ENCODE measurements at regions not wholly inside any gene's neighbourhood (a gene's known extent, or its start where the extent isn't known, plus 50 kb on each side); places are given as distances from the start of the nearest gene placed in this dataset.
"Not testable (repeated sequence)": the region's sequence is repeated elsewhere in the genome, so short reads cannot be mapped to it uniquely, and the experiment has no call there.

DNA sequence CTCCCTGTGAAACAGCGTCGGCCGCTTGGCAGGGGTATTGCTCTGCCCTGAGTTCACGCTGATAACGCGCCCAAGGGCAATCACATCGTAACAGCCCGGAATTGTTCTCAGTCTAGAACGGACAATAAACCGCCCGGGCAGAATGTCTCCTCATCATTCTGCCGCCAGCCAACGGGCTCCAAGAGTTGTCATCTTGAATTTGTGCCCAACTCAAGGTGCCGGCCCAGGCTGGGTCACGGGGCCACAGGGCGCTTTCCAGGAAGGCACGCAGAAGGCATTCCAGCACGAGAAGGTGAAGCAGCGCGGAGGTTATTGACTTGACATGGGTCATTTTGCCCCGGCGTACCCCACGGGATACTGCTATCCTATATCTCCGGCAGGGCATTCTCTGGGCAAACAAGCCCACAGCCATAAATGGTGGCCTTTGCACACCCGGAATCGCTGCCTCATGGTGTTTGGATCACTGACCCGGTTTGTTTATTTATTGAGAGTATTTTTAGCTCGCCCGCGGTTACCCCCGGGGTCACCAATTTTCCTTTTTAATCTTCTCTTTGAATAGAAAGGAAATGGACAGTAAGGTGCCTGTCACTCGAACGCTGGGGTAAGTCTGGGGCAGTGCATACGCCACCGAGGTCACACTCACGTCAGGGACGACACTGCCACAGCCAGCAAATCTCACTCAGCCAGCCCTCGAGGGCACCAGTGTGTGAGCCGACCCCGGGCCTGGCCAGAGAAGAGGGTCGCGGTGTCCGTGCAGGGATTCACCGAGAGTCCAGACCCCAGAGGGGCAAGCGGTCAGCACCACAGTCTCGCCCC lies 72.4 kb upstream of the FGF3 start:
- ATAC-seq (replicated peaks) (no peak), DNase-seq (no peak)
- peaks cover 45 to 78% of the 10 kb centered on the region in 2 donors for H3K27me3 Mint-ChIP-seq
- H3K4me3 Mint-ChIP-seq = no peak overlapping the region
- no peak overlapping the region for H3K27ac Mint-ChIP-seq
- peaks cover 4 to 7% of the 10 kb centered on the region in 2 donors for H3K4me1 Mint-ChIP-seq (ENCODE audit: low read depth in 2 of 2)
- no peaks in the 10 kb centered on the region for H3K9me3 Mint-ChIP-seq
- H3K36me3 Mint-ChIP-seq (ENCODE audit: insufficient read depth) = no peaks in the 10 kb centered on the region

DNA sequence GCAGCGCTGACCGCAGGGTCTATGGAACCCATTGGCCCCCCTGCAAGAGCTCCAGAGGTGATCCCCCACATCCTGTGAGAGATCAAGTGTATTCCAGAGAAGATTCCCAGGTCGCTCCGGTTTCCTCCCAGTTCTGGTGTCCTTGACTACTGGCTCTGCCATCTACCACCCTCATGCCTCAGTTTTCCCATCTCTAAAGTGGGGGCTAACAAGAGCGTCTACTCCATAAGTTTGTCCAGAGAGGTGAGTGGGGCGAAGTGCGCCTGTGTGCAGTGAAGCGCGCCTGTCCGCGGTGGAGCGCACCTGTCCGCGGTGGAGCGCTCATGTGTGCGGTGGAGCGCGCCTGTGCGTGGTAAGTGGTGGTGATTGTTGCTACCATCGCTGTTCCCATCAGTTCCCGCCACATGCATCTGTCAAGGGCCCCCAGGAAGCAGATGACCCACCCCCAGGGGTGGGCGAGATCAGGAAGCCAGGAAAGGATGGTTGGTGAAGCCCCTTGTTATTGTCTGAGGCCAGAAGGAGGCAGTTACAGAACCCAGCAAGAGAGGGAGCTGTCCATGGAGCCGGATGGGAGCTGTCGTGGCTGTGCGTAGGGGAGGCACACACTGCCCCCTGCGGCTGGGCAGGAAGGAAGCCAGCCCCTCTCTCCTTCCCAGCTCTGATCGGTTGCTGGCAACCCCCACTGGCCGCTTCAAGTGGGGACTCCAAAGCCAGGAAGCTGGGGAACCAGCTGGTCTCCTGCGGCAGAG lies 73.2 kb upstream of the FGF3 start:
- ATAC-seq (replicated peaks) = no peak
- H3K27ac Mint-ChIP-seq = no peak overlapping the region

DNA sequence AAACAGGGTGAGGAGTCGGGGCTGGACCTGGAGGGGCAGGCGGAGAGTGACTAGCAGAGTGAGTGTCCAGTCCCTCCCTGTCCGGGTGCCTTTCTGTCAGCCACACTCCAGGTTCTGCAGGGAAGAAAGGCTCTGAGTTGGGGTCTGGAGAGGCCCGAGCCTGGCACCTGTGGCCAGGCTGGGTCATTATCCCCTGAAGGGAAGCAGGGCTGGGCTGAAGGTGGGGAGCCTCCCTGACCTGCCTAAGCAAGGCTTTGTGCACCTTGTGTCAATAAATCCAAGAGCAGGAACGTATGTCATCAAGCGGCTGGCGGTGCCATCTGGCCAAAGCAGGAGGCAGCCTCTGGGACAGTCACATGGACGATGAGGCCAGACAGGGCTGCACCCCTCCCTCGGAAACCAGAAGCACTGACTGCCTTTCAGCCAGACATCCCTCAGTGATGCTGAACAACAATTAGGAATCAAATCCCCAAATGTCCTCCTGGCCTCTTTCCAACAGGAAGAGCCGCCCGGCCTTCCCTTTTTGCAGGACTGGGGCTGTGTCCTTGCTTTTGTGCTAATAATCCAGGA lies 73.9 kb upstream of the FGF3 start:
- H3K27ac Mint-ChIP-seq = no peak overlapping the region
- no peak overlapping the region for H3K4me3 Mint-ChIP-seq
- H3K9me3 Mint-ChIP-seq = no peaks in the 10 kb centered on the region
- ATAC-seq (replicated peaks) (no peak), DNase-seq (no peak)
- no peaks in the 10 kb centered on the region for H3K36me3 Mint-ChIP-seq (ENCODE audit: insufficient read depth)
- H3K27me3 Mint-ChIP-seq = peaks cover 51 to 86% of the 10 kb centered on the region in 2 donors
- peaks cover 4 to 5% of the 10 kb centered on the region in 2 donors for H3K4me1 Mint-ChIP-seq (ENCODE audit: low read depth in 2 of 2)

More for the DNA sequence above, 73.2 kb upstream of the FGF3 start:
- no peak overlapping the region for H3K4me3 Mint-ChIP-seq
- peaks cover 4 to 7% of the 10 kb centered on the region in 2 donors for H3K4me1 Mint-ChIP-seq (ENCODE audit: low read depth in 2 of 2)
- no peak for DNase-seq
- no peaks in the 10 kb centered on the region for H3K36me3 Mint-ChIP-seq (ENCODE audit: insufficient read depth)
- H3K9me3 Mint-ChIP-seq = no peaks in the 10 kb centered on the region
- peaks cover 45 to 84% of the 10 kb centered on the region in 2 donors for H3K27me3 Mint-ChIP-seq

DNA sequence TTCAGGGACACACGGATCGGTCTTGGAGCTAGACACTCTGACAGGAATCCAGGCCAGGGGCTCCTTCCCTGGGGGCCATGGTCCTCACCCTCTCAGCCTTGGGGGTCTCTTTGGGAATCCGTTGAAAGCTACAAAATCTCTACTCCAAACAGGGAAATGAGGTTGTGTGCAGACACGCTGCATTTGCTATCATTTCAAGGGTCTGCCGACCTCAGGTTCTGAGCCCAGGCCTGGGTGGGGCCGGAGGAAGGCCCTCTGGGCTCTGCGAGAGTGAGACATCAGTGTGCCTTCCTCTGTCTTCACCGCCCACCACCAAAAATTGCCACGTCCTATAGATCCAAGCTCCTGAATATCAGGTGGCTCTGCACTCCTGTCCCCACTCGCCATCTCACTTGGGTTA lies 74.4 kb upstream of the FGF3 start:
- no peak for ATAC-seq (replicated peaks)
- peaks cover 0 to 2% of the 10 kb centered on the region in 2 donors for H3K4me1 Mint-ChIP-seq (ENCODE audit: low read depth in 2 of 2)
- no peak overlapping the region for H3K4me3 Mint-ChIP-seq
- H3K36me3 Mint-ChIP-seq (ENCODE audit: insufficient read depth) = no peaks in the 10 kb centered on the region
- H3K27me3 Mint-ChIP-seq = peaks cover 52 to 80% of the 10 kb centered on the region in 2 donors
- no peak overlapping the region for H3K27ac Mint-ChIP-seq
- DNase-seq = no peak
- H3K9me3 Mint-ChIP-seq = no peaks in the 10 kb centered on the region

DNA sequence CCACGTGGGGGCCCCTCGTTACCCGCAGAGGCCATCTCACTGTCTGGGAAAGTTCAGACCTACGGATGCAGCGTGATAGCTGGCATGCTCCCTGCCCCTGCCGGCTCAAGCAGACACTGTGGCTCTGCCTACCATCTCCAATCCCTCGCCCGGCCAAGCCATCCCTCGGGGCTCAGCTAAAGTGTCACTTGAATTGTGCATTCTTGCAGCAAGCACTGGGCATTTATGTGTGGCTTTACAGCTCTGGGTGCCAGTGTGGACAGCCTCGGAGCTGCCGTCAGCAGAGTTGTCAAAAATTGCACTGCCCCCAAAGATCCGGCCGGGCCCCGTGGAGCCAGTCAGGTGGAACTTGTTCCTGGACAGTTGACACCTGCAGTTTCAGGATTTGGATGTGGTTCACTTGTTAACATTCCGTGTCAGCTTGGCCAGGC lies 75.0 kb upstream of the FGF3 start:
- no peak overlapping the region for H3K27ac Mint-ChIP-seq
- ATAC-seq (replicated peaks) = no peak
- no peak for DNase-seq
- H3K27me3 Mint-ChIP-seq = peaks cover 58 to 78% of the 10 kb centered on the region in 2 donors
- H3K9me3 Mint-ChIP-seq = no peaks in the 10 kb centered on the region
- H3K4me1 Mint-ChIP-seq (ENCODE audit: low read depth in 2 of 2) = peaks cover 0 to 2% of the 10 kb centered on the region in 2 donors
- no peaks in the 10 kb centered on the region for H3K36me3 Mint-ChIP-seq (ENCODE audit: insufficient read depth)
- no peak overlapping the region for H3K4me3 Mint-ChIP-seq

DNA sequence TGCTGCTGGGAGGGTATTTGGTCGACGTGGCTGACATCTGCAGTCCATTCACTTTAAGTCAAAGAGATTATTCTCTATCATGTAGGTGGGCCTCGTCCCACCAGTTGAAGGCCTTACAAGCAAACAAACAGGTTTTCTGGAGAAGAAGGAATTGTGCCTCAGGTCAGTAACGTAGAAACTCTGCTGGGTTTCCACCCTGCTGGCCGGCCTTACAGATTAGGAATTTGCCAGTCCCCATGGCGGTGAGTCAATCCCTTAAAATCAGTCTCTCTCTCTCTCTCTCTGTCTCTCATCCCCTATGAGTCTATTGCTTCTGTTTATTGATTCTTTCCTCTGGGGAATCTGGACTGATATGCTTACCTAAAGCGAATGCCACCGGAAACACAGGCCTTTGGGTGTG lies 75.4 kb upstream of the FGF3 start:
- Mint-ChIP-seq H3K27ac (no peak overlapping the region), H3K27me3 (peaks cover 62 to 78% of the 10 kb centered on the region in 2 donors), H3K4me3 (no peak overlapping the region), H3K9me3 (no peaks in the 10 kb centered on the region), H3K4me1 (ENCODE audit: low read depth in 2 of 2) (peaks cover 0 to 2% of the 10 kb centered on the region in 2 donors), H3K36me3 (ENCODE audit: insufficient read depth) (no peaks in the 10 kb centered on the region)
- DNase-seq = no peak
- ATAC-seq (replicated peaks) = no peak

DNA sequence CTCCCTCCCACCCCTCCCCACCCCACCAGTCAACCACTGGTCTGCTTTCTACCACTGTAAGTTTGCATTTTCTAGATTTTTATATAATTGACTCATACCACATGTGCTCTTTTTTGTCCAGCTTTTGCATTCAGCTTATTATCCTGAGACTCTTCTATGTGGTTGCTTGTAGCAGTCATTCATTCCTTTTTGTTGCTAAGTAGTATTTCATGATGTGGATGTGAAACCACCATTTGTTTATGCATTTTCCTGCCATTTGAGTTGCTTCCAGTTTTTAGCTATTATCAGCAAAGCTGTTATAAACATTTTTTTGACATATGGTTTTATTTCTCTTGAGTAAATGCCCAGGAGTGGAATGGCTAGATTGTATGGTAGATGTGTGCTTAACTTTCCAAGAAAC lies 77.0 kb upstream of the FGF3 start:
- H3K36me3 Mint-ChIP-seq (ENCODE audit: insufficient read depth) = no peaks in the 10 kb centered on the region
- H3K27me3 Mint-ChIP-seq = peaks cover 59 to 63% of the 10 kb centered on the region in 2 donors
- no peak for DNase-seq
- ATAC-seq (replicated peaks) = no peak
- H3K4me1 Mint-ChIP-seq (ENCODE audit: low read depth in 2 of 2) = no peaks in the 10 kb centered on the region
- H3K4me3 Mint-ChIP-seq = no peak overlapping the region
- H3K9me3 Mint-ChIP-seq = no peaks in the 10 kb centered on the region
- no peak overlapping the region for H3K27ac Mint-ChIP-seq

DNA sequence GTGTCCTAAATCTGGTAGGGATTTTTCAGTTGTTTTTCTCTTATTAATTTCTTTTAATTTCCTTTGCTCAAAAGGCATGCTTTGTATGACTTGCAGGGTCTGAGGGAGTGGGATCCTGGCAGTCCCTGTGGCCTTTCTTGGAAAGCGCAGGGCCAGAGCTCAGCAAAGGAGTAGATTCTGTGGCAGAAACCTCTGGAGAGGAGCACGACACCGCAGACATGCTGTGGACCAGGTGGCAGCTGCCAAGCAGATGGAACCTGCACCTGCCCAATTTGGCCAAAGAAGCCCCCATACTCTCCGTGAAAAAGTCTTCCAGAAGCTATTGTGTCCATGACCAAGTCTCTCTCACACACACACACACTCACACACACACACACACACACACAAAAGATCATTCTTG lies 78.9 kb upstream of the FGF3 start:
- Mint-ChIP-seq H3K4me1 (ENCODE audit: low read depth in 2 of 2) (no peaks in the 10 kb centered on the region), H3K9me3 (no peaks in the 10 kb centered on the region), H3K27ac (no peak overlapping the region), H3K36me3 (ENCODE audit: insufficient read depth) (no peaks in the 10 kb centered on the region), H3K4me3 (no peak overlapping the region), H3K27me3 (peaks cover 47 to 59% of the 10 kb centered on the region in 2 donors)
- no peak for DNase-seq
- no peak for ATAC-seq (replicated peaks)

DNA sequence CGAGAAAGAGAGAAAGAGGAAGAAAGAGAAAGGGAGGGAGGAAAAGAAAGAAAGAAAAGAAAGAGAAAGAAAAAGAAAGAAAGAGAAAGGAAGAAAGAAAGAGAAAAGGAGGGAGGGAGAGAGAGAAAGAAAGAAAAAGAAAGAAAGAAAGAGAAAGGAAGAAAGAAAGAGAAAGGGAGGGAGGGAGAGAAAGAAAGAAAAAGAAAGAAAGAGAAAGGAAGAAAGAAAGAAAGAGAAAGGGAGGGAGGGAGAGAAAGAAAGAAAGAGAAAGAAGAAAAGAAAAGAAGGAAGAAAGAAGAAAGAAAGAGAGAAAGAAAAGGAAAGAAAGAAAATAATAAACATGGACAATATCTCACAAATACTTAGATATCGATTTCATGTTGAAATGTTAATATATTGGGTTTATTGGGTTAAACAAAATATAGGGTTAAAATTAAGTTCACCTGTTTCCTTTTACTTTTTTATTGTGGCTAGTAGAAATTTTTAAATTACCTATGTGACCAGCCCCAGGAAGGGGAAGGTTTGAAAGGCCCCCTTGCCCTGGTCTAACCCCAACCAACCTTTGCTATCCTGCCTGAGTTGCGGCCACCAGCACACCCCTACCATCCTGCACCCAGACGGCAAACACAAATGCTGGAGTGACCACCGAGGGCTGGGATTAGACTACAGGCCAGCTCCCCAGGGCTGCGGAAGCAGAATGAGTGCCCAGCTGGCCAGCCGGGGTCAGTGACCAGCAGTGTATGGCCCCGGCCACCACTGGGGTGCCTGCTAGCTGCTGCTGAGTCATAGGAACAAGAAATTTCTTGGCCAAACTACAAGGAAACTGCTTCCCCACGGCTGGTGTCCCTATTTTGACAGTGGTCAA lies 81.0 kb upstream of the FGF3 start:
- Mint-ChIP-seq H3K27ac (no peak overlapping the region), H3K4me1 (ENCODE audit: low read depth in 2 of 2) (no peaks in the 10 kb centered on the region), H3K4me3 (no peak overlapping the region), H3K27me3 (peaks cover 42 to 48% of the 10 kb centered on the region in 2 donors), H3K9me3 (no peaks in the 10 kb centered on the region), H3K36me3 (ENCODE audit: insufficient read depth) (no peaks in the 10 kb centered on the region)
- no peak for DNase-seq
- no peak for ATAC-seq (replicated peaks)

DNA sequence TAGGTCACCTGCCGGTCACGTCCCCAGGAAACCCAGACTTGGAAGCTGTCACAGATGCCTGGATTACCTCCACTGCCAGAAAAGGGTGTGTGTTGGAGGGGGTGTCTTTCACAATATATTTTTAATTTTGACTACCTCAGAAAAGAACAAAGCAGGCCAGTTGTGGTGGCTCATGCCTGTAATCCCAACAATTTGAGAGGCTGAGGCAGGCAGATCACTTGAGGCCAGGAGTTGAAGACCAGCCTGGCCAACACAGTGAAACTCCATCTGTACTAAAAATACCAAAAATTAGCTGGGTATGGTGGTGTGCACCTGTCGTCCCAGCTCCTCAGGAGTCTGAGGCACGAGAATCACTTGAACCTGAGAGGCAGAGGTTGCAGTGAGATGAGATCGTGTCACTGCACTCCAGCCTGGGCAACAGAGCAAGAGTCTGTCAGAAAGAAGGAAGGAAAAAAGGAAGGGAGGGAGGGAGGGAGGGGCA lies 81.6 kb upstream of the FGF3 start:
- DNase-seq; ATAC-seq (replicated peaks); H3K9me3 Mint-ChIP-seq; H3K36me3 Mint-ChIP-seq (ENCODE audit: insufficient read depth); H3K4me1 Mint-ChIP-seq (ENCODE audit: low read depth in 2 of 2); H3K27ac Mint-ChIP-seq; H3K4me3 Mint-ChIP-seq: not testable (repeated sequence)
- H3K27me3 Mint-ChIP-seq = peaks cover 36 to 49% of the 10 kb centered on the region in 2 donors

DNA sequence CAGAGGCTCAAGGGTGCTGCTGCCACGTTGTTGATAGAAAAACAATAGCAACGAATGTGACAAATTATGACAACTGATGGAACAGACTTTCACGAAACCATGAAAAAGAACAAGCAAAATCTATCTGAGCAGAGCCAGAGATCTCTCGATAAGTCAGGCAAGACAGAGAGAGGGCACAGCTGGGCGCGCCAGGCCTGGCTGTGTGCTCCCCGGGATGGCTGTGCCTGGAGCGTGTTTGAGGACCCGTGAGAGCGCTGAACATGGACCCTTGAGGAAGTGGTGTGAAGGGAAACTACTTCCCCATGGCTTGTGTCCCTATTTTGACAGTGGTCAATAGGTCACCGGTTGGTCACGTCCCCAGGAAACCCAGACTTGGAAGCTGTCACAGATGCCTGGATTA lies 83.1 kb upstream of the FGF3 start:
- ATAC-seq (replicated peaks) = no peak
- H3K9me3 Mint-ChIP-seq = no peaks in the 10 kb centered on the region
- no peak overlapping the region for H3K27ac Mint-ChIP-seq
- no peaks in the 10 kb centered on the region for H3K4me1 Mint-ChIP-seq (ENCODE audit: low read depth in 2 of 2)
- H3K4me3 Mint-ChIP-seq = no peak overlapping the region
- DNase-seq = no peak
- peaks cover 43 to 59% of the 10 kb centered on the region in 2 donors for H3K27me3 Mint-ChIP-seq
- H3K36me3 Mint-ChIP-seq (ENCODE audit: insufficient read depth) = no peaks in the 10 kb centered on the region

DNA sequence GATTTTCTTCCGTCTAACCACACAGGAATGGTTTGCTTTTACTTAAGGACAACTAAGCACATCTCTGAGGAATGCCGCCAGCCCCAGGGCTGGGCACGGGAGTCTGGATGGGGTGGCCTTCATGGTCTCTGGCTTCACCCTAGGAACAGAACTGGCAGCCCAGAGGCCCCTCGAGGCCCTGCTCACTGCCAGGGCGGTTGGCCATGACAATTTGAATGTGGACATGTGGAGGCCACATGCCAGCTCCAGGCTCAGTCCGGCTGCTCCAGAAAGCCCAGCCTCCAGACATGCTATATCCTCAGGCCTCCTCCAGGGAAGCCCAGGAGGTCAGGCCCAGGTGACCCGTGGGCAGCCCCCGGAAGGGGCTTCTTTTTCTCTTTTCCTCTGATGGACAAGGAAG lies 84.0 kb upstream of the FGF3 start:
- H3K36me3 Mint-ChIP-seq (ENCODE audit: insufficient read depth) = no peaks in the 10 kb centered on the region
- no peak for ATAC-seq (replicated peaks)

More for the DNA sequence above, 84.0 kb upstream of the FGF3 start:
- Mint-ChIP-seq H3K4me1 (ENCODE audit: low read depth in 2 of 2) (no peaks in the 10 kb centered on the region), H3K27me3 (peaks cover 36 to 61% of the 10 kb centered on the region in 2 donors), H3K9me3 (no peaks in the 10 kb centered on the region), H3K4me3 (no peak overlapping the region), H3K27ac (no peak overlapping the region)
- DNase-seq = no peak
